A549 (cell line): ENCODE measurements at regions not wholly inside any gene's neighbourhood (a gene's known extent, or its start where the extent isn't known, plus 50 kb on each side); places are given as distances from the start of the nearest gene placed in this dataset.

ENCODE experiments used
- ATAC-seq, 2 experiments: fragments of 200-7000 bp in 1 of 2; fragments of >200 bp in 1 of 2; cut with Nextera tagmentation in 1 of 2; cut with Tn5 transposase in 1 of 2; 3 replicates each; pipeline versions ENCODE4 v1.8.0 to v1.9.1; 2018 to 2020; ENCODE audit warnings: mild to moderate bottlenecking in 1 of 2, moderate library complexity in 1 of 2
- CTCF ChIA-PET: fragments of 300-600 bp; sonication (Branson Sonifier 250); formaldehyde crosslinking; extraction: SDS; loops from one replicate; lab custom pipeline; 2021; ENCODE audit warnings: antibody characterized with exemption, inconsistent platforms; lab: Yijun Ruan, JAX
- POLR2A ChIA-PET: fragments of 350-600 bp; formaldehyde crosslinking; extraction: SDS; loops from one replicate; lab custom pipeline; 2021; ENCODE audit warnings: antibody characterized with exemption, inconsistent platforms; lab: Yijun Ruan, JAX
- DNase-seq, 2 experiments: peaks; one replicate each; pipeline versions ENCODE4 v3.0.0 to v3.0.0-alpha.2; 2011 to 2016; ENCODE audit warnings: low read depth in 1 of 2, low spot score in 1 of 2
- FAIRE-seq: peaks from 2 replicates; lab custom pipeline; 2011; peaks lifted over from hg19 to GRCh38; lab: Jason Lieb, UNC
- H3K27ac ChIP-seq, 2 experiments: fragments of >200 bp; sonication (Bioruptor Twin); formaldehyde crosslinking; 3 replicates each; pipeline ENCODE4 v1.5.1; 2016 to 2017
- H3K4me1 ChIP-seq: fragments of >200 bp; sonication (Bioruptor Twin); formaldehyde crosslinking; 3 replicates; pipeline ENCODE4 v1.6.1; 2016
- H3K4me2 ChIP-seq: fragments of >200 bp; sonication (Bioruptor Twin); formaldehyde crosslinking; 3 replicates; pipeline ENCODE4 v1.6.1; 2016
- H3K4me3 ChIP-seq: fragments of >200 bp; sonication (Bioruptor Twin); formaldehyde crosslinking; 3 replicates; pipeline ENCODE4 v1.5.1; 2016
- H3K9me3 ChIP-seq: fragments of >200 bp; sonication (Bioruptor Twin); formaldehyde crosslinking; 3 replicates; pipeline ENCODE4 v1.6.1; 2016
- CEBPB ChIP-seq, 2 experiments: fragments of >200 bp in 1 of 2; sonication (Bioruptor Twin) in 1 of 2; formaldehyde crosslinking in 1 of 2; IDR thresholded peaks; 2 replicates each; pipeline ENCODE4 v1.6.1; 2012 to 2016
- CHD4 ChIP-seq: fragments of 200-600 bp; sonication (generic); IDR thresholded peaks from 2 replicates; pipeline ENCODE4 v1.6.1; 2016; ENCODE audit warnings: antibody characterized with exemption, mild to moderate bottlenecking, borderline replicate concordance
- E2F6 ChIP-seq: IDR thresholded peaks from 2 replicates; pipeline ENCODE4 v1.6.1; 2012; ENCODE audit warnings: low read depth, borderline replicate concordance
- EHMT2 ChIP-seq: fragments of 200-600 bp; sonication (generic); IDR thresholded peaks from 2 replicates; pipeline ENCODE4 v1.6.1; 2016; ENCODE audit warnings: antibody characterized with exemption, low read depth, mild to moderate bottlenecking, moderate library complexity
- ELK1 ChIP-seq: fragments of 150-350 bp; IDR thresholded peaks from 2 replicates; pipeline ENCODE4 v1.6.1; 2014; ENCODE audit warnings: low read depth, mild to moderate bottlenecking, low read length
- EP300 ChIP-seq, 2 experiments: fragments of >200 bp; sonication (Bioruptor Twin); formaldehyde crosslinking; IDR thresholded peaks; 2 replicates in 1 of 2; 3 replicates in 1 of 2; pipeline ENCODE4 v1.6.1; 2016 to 2017
- ESRRA ChIP-seq: fragments of 150-350 bp; IDR thresholded peaks from 2 replicates; pipeline ENCODE4 v1.6.1; 2014; ENCODE audit warnings: mild to moderate bottlenecking, low read length, borderline replicate concordance
- FOSB ChIP-seq: fragments of 250-450 bp; sonication (Bioruptor Pico); IDR thresholded peaks from 2 replicates; pipeline ENCODE4 v1.5.0; 2020; ENCODE audit warnings: mild to moderate bottlenecking, moderate library complexity
- FOSL2 ChIP-seq, 2 experiments: fragments of 450-650 bp in 1 of 2; fragments of >200 bp in 1 of 2; sonication (Bioruptor Twin) in 1 of 2; formaldehyde crosslinking; IDR thresholded peaks; 2 replicates each; pipeline versions ENCODE4 v1.5.0 to v1.6.1; 2016 to 2020; ENCODE audit warnings: mild to moderate bottlenecking in 1 of 2, moderate library complexity in 1 of 2
- HDAC2 ChIP-seq: fragments of 200-600 bp; sonication (generic); IDR thresholded peaks from 2 replicates; pipeline ENCODE4 v1.6.1; 2016
- HES2 ChIP-seq: fragments of >200 bp; sonication (Bioruptor Twin); formaldehyde crosslinking; IDR thresholded peaks from 2 replicates; pipeline ENCODE4 v1.6.1; 2016
- HMGXB4 ChIP-seq: fragments of 250-450 bp; sonication (Bioruptor Pico); IDR thresholded peaks from 2 replicates; pipeline ENCODE4 v1.5.0; 2021; ENCODE audit warnings: mild to moderate bottlenecking, moderate library complexity, borderline replicate concordance
- HOXA7 ChIP-seq: fragments of 250-450 bp; sonication (Bioruptor Pico); IDR thresholded peaks from 2 replicates; pipeline ENCODE4 v1.5.0; 2020; ENCODE audit warnings: mild to moderate bottlenecking, moderate library complexity
- HOXB13 ChIP-seq: fragments of 250-450 bp; sonication (Bioruptor Pico); IDR thresholded peaks from 2 replicates; pipeline ENCODE4 v1.5.0; 2020; ENCODE audit warnings: low read depth, mild to moderate bottlenecking, moderate library complexity
- JUNB ChIP-seq: fragments of >200 bp; sonication (Bioruptor Twin); formaldehyde crosslinking; IDR thresholded peaks from 2 replicates; pipeline ENCODE4 v1.6.1; 2016
- KDM1A ChIP-seq: fragments of 200-600 bp; sonication (generic); IDR thresholded peaks from 2 replicates; pipeline ENCODE4 v1.6.1; 2016; ENCODE audit warnings: low read depth, mild to moderate bottlenecking
- KDM5A ChIP-seq: fragments of 200-600 bp; sonication (generic); IDR thresholded peaks from 2 replicates; pipeline ENCODE4 v1.6.1; 2016; ENCODE audit warnings: antibody characterized with exemption, mild to moderate bottlenecking
- MAFK ChIP-seq: fragments of 450-650 bp; IDR thresholded peaks from 2 replicates; pipeline ENCODE4 v1.6.1; 2014; ENCODE audit not compliant: partially characterized antibody
- NFE2L2 ChIP-seq: fragments of 150-350 bp; conservative IDR thresholded peaks from 2 replicates; pipeline ENCODE4 v1.6.1; 2014; ENCODE audit warnings: low read length
- NPAS2 ChIP-seq: fragments of 250-450 bp; sonication (Bioruptor Pico); IDR thresholded peaks from 2 replicates; pipeline ENCODE4 v1.8.0; 2022; ENCODE audit warnings: mild to moderate bottlenecking, moderate library complexity, borderline replicate concordance
- RARB ChIP-seq: fragments of 250-450 bp; sonication (Bioruptor Pico); IDR thresholded peaks from 2 replicates; pipeline ENCODE4 v1.8.0; 2021; ENCODE audit warnings: mild to moderate bottlenecking, moderate library complexity
- RNF2 ChIP-seq: fragments of 200-600 bp; sonication (generic); IDR thresholded peaks from 2 replicates; pipeline ENCODE4 v1.6.1; 2016; ENCODE audit warnings: low read depth, mild to moderate bottlenecking, antibody characterized with exemption, moderate library complexity, borderline replicate concordance
- SMC3 ChIP-seq: fragments of >200 bp; sonication (Bioruptor Twin); formaldehyde crosslinking; IDR thresholded peaks from 3 replicates; pipeline ENCODE4 v1.6.1; 2018; ENCODE audit warnings: inconsistent platforms
- SREBF2 ChIP-seq: fragments of 450-650 bp; IDR thresholded peaks from 2 replicates; pipeline ENCODE4 v1.6.1; 2014; ENCODE audit warnings: mild to moderate bottlenecking, moderate library complexity
- TFCP2L1 ChIP-seq: fragments of 250-450 bp; sonication (Bioruptor Pico); IDR thresholded peaks from 2 replicates; pipeline ENCODE4 v1.5.0; 2021; ENCODE audit warnings: mild to moderate bottlenecking
- TP53 ChIP-seq: fragments of 250-450 bp; sonication (Bioruptor Pico); IDR thresholded peaks from 2 replicates; pipeline ENCODE4 v1.5.0; 2021; ENCODE audit warnings: mild to moderate bottlenecking, moderate library complexity
- USF2 ChIP-seq: fragments of 450-650 bp; IDR thresholded peaks from 2 replicates; pipeline ENCODE4 v1.6.1; 2014; ENCODE audit warnings: antibody characterized with exemption
- ZC3H11A ChIP-seq: fragments of 450-650 bp; IDR thresholded peaks from 2 replicates; pipeline ENCODE4 v1.6.1; 2014; ENCODE audit warnings: antibody characterized with exemption, mild to moderate bottlenecking
- ZNF302 ChIP-seq: fragments of 250-450 bp; sonication (Bioruptor Pico); IDR thresholded peaks from 2 replicates; pipeline ENCODE4 v1.9.0; 2021; ENCODE audit warnings: inconsistent platforms, mild to moderate bottlenecking, moderate library complexity
- ZSCAN20 ChIP-seq: fragments of 250-450 bp; sonication (Bioruptor Pico); IDR thresholded peaks from 2 replicates; pipeline ENCODE4 v1.8.0; 2022; ENCODE audit warnings: mild to moderate bottlenecking, moderate library complexity
- WGBS: methylation state at CpG from one replicate; pipeline ENCODE4 v1.1.6; 2017; ENCODE audit errors: missing lambda C conversion rate; 5-methylcytosine and 5-hydroxymethylcytosine counted together
- TF ChIP-seq, protein P1 (sequence below): IDR thresholded peaks from 2 replicates; pipeline ENCODE4 v1.6.1; 2012

DNA sequence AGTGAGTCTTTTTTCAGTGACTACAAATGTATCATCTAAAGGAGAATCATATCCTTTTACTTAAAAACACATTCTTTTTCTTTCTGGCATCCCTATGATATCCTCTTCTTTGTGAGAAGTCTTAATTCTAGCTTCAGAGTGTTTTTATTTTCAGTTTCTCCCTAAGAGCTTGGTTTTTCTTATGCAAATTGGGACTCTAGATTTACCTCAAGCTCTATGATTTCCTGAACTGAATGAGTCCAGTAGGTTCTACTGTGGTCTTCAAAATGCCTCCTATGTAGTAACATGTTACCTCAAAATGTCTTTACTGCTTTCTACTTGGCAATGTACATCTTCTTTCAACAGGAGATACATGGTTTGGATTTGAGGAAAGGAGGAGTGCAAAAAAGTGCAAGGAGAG is 148.2 kb upstream of the C21orf91 start:
- H3K27ac ChIP-seq, result no peak overlapping the region
- H3K4me2 ChIP-seq, result no peak overlapping the region
- FAIRE-seq, result no peak
- no peak for ATAC-seq
- H3K9me3 ChIP-seq, result no peaks in the 10 kb centered on the region
- CTCF ChIA-PET, result no interaction called here
- no peak for TF ChIP-seq JUNB
- no peak for TF ChIP-seq ZSCAN20
- TF ChIP-seq USF2, result no peak
- no peak for TF ChIP-seq KDM1A
- no peak for TF ChIP-seq NFE2L2
- TF ChIP-seq CEBPB (IDR thresholded peaks at IDR 0.05), result no peak
- no peak for TF ChIP-seq MAFK
- no peak for TF ChIP-seq ZC3H11A
- no peak for TF ChIP-seq EHMT2
- TF ChIP-seq TFCP2L1, result no peak
- no peak for TF ChIP-seq HOXB13 (CRISPR knock-in tag)
- TF ChIP-seq CHD4, result no peak
- no peak for TF ChIP-seq TP53 (CRISPR knock-in tag)
- POLR2A ChIA-PET, result no interaction called here
- H3K4me1 ChIP-seq, result no peaks in the 10 kb centered on the region
- no peak for DNase-seq
- no peak overlapping the region for H3K4me3 ChIP-seq

GRCh38 chr21:17964716-17965115 is 145.6 kb upstream of the C21orf91 start:
- POLR2A ChIA-PET, result no interaction called here
- FAIRE-seq, result no peak

DNA sequence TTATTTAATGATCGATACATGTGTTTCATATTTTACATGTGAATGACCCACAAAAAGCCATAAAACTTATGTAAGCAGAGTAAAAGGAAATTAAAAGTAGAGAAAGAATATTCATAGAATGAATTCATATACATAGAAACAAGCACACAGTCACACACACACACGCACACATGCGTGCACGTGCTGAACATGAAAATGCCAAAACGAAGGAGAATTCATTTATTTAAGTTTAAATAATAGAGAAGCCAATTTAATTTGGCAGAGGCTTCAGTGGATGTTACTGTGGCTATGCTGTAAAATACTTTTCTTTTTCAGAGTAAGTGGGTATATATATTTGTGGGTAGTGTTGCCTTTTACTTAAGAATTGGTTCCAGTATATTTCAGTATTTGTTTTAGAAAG is 145.0 kb upstream of the C21orf91 start:
- Histone ChIP-seq H3K27ac (no peak overlapping the region), H3K4me3 (no peak overlapping the region), H3K4me2 (no peak overlapping the region), H3K9me3 (no peaks in the 10 kb centered on the region), H3K4me1 (no peaks in the 10 kb centered on the region)
- FAIRE-seq (no peak), ATAC-seq (no peak), DNase-seq (no peak)
- POLR2A ChIA-PET, result no interaction called here
- CTCF ChIA-PET, result no interaction called here
- 0% methylated on average over 5 of the region's 5 CpGs for WGBS
- TF ChIP-seq HDAC2 (no peak), TFCP2L1 (no peak), HES2 (no peak), SREBF2 (no peak), E2F6 (no peak), ZSCAN20 (no peak), ESRRA (no peak), HMGXB4 (CRISPR knock-in tag) (no peak), FOSB (CRISPR knock-in tag) (no peak), CHD4 (no peak)

More at GRCh38 chr21:17964716-17965115, 145.6 kb upstream of the C21orf91 start:
- H3K27ac ChIP-seq, result no peak overlapping the region
- no peak for DNase-seq
- no peak overlapping the region for H3K4me2 ChIP-seq
- no peak for TF ChIP-seq NPAS2 (CRISPR knock-in tag)
- TF ChIP-seq USF2, result no peak
- no peak for TF ChIP-seq RNF2
- no peak for TF ChIP-seq RARB (CRISPR knock-in tag)
- no peak for TF ChIP-seq KDM5A
- no peak for TF ChIP-seq HOXA7
- no peak for TF ChIP-seq ELK1
- TF ChIP-seq SMC3, result no peak
- no peak for TF ChIP-seq EP300 (IDR thresholded peaks at IDR 0.05)
- TF ChIP-seq, protein P1, sequence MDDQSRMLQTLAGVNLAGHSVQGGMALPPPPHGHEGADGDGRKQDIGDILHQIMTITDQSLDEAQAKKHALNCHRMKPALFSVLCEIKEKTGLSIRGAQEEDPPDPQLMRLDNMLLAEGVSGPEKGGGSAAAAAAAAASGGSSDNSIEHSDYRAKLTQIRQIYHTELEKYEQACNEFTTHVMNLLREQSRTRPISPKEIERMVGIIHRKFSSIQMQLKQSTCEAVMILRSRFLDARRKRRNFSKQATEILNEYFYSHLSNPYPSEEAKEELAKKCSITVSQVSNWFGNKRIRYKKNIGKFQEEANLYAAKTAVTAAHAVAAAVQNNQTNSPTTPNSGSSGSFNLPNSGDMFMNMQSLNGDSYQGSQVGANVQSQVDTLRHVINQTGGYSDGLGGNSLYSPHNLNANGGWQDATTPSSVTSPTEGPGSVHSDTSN, result no peak
- TF ChIP-seq FOSL2 (IDR thresholded peaks at IDR 0.05), result no peak
- no peak for TF ChIP-seq FOSL2 (CRISPR knock-in tag; IDR thresholded peaks at IDR 0.05)
- TF ChIP-seq ZNF302, result no peak
- TF ChIP-seq TFCP2L1, result no peak
- no peaks in the 10 kb centered on the region for H3K9me3 ChIP-seq
- H3K4me3 ChIP-seq, result no peak overlapping the region
- CTCF ChIA-PET, result no interaction called here
- H3K4me1 ChIP-seq, result no peaks in the 10 kb centered on the region
- no peak for ATAC-seq
